Neuron (in vitro differentiated cells): ENCODE measurements at regions not wholly inside any gene's neighbourhood (a gene's known extent, or its start where the extent isn't known, plus 50 kb on each side); places are given as distances from the start of the nearest gene placed in this dataset.

Experiments
- H2AFZ ChIP-seq: one replicate; pipeline ENCODE4 v1.6.1; 2013; ENCODE audit warnings: low read depth, mild to moderate bottlenecking, inconsistent platforms, low read length, moderate library complexity
- H3K27me3 ChIP-seq: one replicate; pipeline ENCODE4 v1.6.1; 2013; ENCODE audit warnings: low read length; ENCODE audit not compliant: insufficient read depth
- H3K36me3 ChIP-seq: one replicate; pipeline ENCODE4 v1.6.1; 2013; ENCODE audit warnings: low read length; ENCODE audit not compliant: insufficient read depth
- H3K4me1 ChIP-seq: one replicate; pipeline ENCODE4 v1.6.1; 2013; ENCODE audit warnings: low read length; ENCODE audit not compliant: insufficient read depth
- H3K4me3 ChIP-seq: 2 replicates; pipeline ENCODE4 v1.5.1; 2013; ENCODE audit warnings: mild to moderate bottlenecking, low read length, moderate library complexity
- H3K9me3 ChIP-seq: one replicate; pipeline ENCODE4 v1.6.1; 2013; ENCODE audit warnings: low read length

DNA sequence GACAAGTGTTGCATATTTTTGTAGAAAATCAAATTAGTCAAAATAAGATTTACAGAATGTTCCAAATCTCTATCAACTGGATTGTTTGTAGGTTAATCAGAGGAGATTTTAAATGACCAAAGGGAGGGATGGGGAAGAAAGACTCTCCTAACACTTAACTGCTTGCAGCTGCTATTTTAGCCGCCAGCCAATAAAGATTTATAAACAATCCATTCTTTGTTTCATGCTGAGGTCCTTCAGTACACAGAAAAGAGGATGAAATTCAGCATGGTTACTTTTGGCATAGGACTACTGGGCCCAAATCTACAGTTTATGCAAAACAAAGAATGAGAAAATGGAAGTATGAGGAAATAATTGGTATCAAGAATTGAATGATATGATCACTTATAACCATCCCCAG, 86.4 kb upstream of the FN1 start:
- H2AFZ ChIP-seq: no peak overlapping the region
- no peaks in the 10 kb centered on the region for H3K9me3 ChIP-seq
- H3K4me3 ChIP-seq: no peak overlapping the region
- H3K27me3 ChIP-seq: no peaks in the 10 kb centered on the region
- H3K4me1 ChIP-seq: no peaks in the 10 kb centered on the region
- H3K36me3 ChIP-seq: no peaks in the 10 kb centered on the region

GRCh38 chr2:215521031-215521430, 85.2 kb upstream of the FN1 start:
- no peaks in the 10 kb centered on the region for H3K4me1 ChIP-seq
- no peak overlapping the region for H2AFZ ChIP-seq
- no peaks in the 10 kb centered on the region for H3K36me3 ChIP-seq
- no peaks in the 10 kb centered on the region for H3K9me3 ChIP-seq
- no peaks in the 10 kb centered on the region for H3K27me3 ChIP-seq
- no peak overlapping the region for H3K4me3 ChIP-seq

DNA sequence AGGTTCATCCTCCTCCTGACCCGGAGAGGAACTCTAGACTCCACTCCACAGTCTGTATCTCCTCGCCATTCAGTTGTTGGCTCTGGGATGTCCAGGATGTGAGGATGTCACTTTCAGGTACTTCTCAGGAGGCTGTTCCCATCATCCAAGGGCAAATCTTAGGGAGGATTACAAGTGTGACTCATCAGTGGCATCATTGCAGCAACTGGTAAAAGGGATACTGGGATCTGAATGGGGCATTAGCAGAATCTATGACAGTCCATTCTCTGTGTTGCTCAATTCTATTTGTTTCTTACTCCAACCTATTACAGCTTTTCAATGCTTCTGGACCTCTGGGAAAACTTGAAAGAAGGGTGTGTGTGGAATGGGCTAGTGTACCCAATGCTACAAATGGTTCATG, 81.5 kb upstream of the FN1 start:
- no peak overlapping the region for H2AFZ ChIP-seq
- no peak overlapping the region for H3K4me3 ChIP-seq
- H3K27me3 ChIP-seq: no peaks in the 10 kb centered on the region
- H3K9me3 ChIP-seq: no peaks in the 10 kb centered on the region
- no peaks in the 10 kb centered on the region for H3K4me1 ChIP-seq
- H3K36me3 ChIP-seq: no peaks in the 10 kb centered on the region

DNA sequence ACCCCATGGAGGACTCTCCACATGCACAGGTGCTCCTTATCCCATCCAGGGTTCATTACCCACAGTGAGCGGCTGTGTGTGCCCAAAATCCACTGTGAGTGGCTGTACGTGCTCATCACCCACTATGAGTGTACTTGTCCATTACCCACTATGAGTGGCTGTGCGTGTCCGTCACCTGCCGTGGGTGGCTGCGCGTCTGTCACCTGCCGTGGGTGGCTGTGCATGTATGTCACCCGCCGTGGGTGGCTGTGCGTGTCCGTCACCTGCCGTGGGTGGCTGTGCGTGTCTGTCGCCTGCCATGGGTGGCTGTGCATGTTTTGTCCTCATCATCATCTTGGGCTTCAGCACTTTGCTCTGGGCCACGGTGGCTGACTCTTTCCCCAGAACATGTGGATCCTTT, 78.6 kb upstream of the FN1 start:
- H3K36me3 ChIP-seq: no peaks in the 10 kb centered on the region
- no peaks in the 10 kb centered on the region for H3K27me3 ChIP-seq
- no peaks in the 10 kb centered on the region for H3K9me3 ChIP-seq
- no peak overlapping the region for H2AFZ ChIP-seq
- no peaks in the 10 kb centered on the region for H3K4me1 ChIP-seq
- H3K4me3 ChIP-seq: no peak overlapping the region

- Histone ChIP-seq H3K4me3 (no peak overlapping the region), H3K9me3 (no peaks in the 10 kb centered on the region), H3K36me3 (no peaks in the 10 kb centered on the region), H2AFZ (no peak overlapping the region), H3K27me3 (no peaks in the 10 kb centered on the region), H3K4me1 (peaks cover 2% of the 10 kb centered on the region)
Measured at GRCh38 chr2:215511454-215512346, 75.8 kb upstream of the FN1 start.

DNA sequence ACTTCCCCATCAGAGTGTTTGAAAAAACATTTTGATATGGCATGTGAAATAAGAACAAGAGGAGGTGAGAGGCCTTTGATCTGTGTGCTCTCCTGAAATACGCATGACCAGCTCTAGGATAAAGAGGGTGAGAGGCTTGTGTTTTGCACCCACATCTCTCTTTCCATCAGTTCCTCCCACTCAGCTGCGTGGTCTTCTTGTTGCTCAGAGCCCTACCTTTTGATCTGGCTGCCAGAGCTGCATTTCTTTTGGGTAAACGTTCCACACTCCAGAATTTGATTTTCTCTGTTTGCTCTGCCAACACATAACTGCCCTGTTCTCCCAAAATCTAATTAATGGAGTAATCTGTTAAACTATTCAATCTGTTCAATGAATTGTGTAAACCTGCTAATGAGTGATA, 72.0 kb upstream of the FN1 start:
- no peaks in the 10 kb centered on the region for H3K9me3 ChIP-seq
- H3K4me3 ChIP-seq: no peak overlapping the region
- no peaks in the 10 kb centered on the region for H3K27me3 ChIP-seq
- H3K4me1 ChIP-seq: peaks cover 2% of the 10 kb centered on the region
- H3K36me3 ChIP-seq: no peaks in the 10 kb centered on the region
- no peak overlapping the region for H2AFZ ChIP-seq

- H3K4me1 ChIP-seq: peaks cover 2% of the 10 kb centered on the region
- no peaks in the 10 kb centered on the region for H3K27me3 ChIP-seq
- no peaks in the 10 kb centered on the region for H3K9me3 ChIP-seq
- H3K36me3 ChIP-seq: no peaks in the 10 kb centered on the region
- H3K4me3 ChIP-seq: no peak overlapping the region
- H2AFZ ChIP-seq: no peak overlapping the region
Measured at GRCh38 chr2:215507136-215507535, 71.3 kb upstream of the FN1 start.

GRCh38 chr2:215506604-215506990, 70.7 kb upstream of the FN1 start:
- Histone ChIP-seq H2AFZ (no peak overlapping the region), H3K9me3 (no peaks in the 10 kb centered on the region), H3K4me1 (peaks cover 2% of the 10 kb centered on the region), H3K4me3 (no peak overlapping the region), H3K27me3 (no peaks in the 10 kb centered on the region), H3K36me3 (no peaks in the 10 kb centered on the region)

- Histone ChIP-seq H3K36me3 (no peaks in the 10 kb centered on the region), H3K4me1 (peaks cover 2% of the 10 kb centered on the region), H3K9me3 (no peaks in the 10 kb centered on the region), H3K4me3 (no peak overlapping the region), H3K27me3 (no peaks in the 10 kb centered on the region), H2AFZ (no peak overlapping the region)
Measured at GRCh38 chr2:215505044-215505786, 69.3 kb upstream of the FN1 start.

DNA sequence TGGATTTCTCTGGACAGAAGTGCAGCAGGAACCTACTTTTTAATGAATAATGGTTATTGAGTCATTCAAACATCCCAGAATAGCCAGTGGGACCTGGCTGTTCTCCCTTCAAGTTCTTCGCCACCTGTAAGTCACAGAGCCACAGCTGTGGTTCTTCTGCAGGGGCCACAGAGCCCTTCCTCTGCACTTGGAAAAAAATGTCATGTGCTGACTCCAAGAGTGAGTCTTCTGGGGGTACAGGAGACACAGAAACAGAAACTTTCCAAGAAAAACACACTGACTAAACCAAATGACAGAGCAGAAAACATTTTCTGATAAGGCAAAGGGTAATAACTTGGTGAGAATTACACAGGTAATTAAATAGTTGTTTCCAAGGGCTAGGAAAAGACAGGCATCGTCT, 68.7 kb upstream of the FN1 start:
- H3K9me3 ChIP-seq: no peaks in the 10 kb centered on the region
- no peaks in the 10 kb centered on the region for H3K36me3 ChIP-seq
- no peaks in the 10 kb centered on the region for H3K27me3 ChIP-seq
- H2AFZ ChIP-seq: no peak overlapping the region
- peaks cover 2% of the 10 kb centered on the region for H3K4me1 ChIP-seq
- no peak overlapping the region for H3K4me3 ChIP-seq

DNA sequence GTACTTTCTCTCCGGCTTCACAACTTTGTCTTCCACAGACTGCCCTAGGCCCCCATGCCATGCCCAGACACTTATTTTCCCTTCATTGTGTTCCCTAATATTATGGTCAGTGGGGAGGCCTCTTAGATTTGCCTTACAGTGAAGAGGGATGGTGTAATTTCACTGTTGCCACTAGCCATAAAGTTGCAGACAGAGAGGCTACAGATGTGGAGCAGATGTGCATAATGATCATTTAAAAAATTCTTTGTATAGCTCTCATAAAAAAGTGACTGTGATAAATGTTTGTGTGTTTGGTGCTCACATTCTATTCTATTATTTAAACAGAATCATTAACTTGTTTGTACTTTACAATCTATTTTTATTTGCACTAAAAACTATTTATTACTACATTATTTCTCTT, 67.5 kb upstream of the FN1 start:
- Histone ChIP-seq H2AFZ (no peak overlapping the region), H3K4me1 (peaks cover 2% of the 10 kb centered on the region), H3K9me3 (no peaks in the 10 kb centered on the region), H3K4me3 (no peak overlapping the region), H3K36me3 (no peaks in the 10 kb centered on the region), H3K27me3 (no peaks in the 10 kb centered on the region)

GRCh38 chr2:215500466-215500865, 64.6 kb upstream of the FN1 start:
- Histone ChIP-seq H3K36me3 (no peaks in the 10 kb centered on the region), H3K9me3 (no peaks in the 10 kb centered on the region), H3K4me1 (no peaks in the 10 kb centered on the region), H3K4me3 (no peak overlapping the region), H2AFZ (no peak overlapping the region), H3K27me3 (no peaks in the 10 kb centered on the region)

DNA sequence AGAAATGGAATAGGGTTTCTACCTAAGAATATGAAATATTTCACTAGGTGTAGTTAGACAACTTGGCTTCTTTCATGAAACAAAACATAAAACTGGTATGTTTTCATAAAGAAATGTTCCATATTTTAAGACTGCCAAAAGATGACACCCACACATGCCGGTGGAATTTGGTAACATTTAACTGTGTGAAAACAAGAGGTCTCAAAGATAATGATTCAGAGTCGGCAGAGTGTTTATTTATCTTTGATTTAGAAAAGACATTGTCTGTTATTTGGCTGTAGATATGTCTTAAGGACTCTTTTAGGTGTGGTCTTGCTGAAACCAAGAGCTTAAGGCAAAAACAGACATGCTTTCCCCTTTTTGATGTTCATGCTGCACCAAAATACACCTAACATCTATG, 63.5 kb upstream of the FN1 start:
- H3K36me3 ChIP-seq: no peaks in the 10 kb centered on the region
- no peak overlapping the region for H3K4me3 ChIP-seq
- H2AFZ ChIP-seq: no peak overlapping the region
- no peaks in the 10 kb centered on the region for H3K27me3 ChIP-seq
- H3K4me1 ChIP-seq: no peaks in the 10 kb centered on the region
- no peaks in the 10 kb centered on the region for H3K9me3 ChIP-seq
